SU-DHL-6 (cell line): ENCODE measurements at regions not wholly inside any gene's neighbourhood (a gene's known extent, or its start where the extent isn't known, plus 50 kb on each side); places are given as distances from the start of the nearest gene placed in this dataset.

Experiments used
- H2AFZ ChIP-seq: fragments of 200-600 bp; sonication (generic); 2 replicates; pipeline ENCODE4 v1.6.1; 2014; ENCODE audit warnings: low read depth, mild to moderate bottlenecking, moderate library complexity, mixed read lengths, antibody characterized with exemption, low read length; ENCODE audit not compliant: severe bottlenecking
- H3F3A ChIP-seq: fragments of 200-600 bp; shearing (Covaris generic); 2 replicates; pipeline ENCODE4 v1.6.0; 2016; ENCODE audit warnings: antibody characterized with exemption, mild to moderate bottlenecking; ENCODE audit not compliant: insufficient read depth
- H3K27ac ChIP-seq: fragments of 200-600 bp; sonication (generic); 2 replicates; pipeline ENCODE4 v1.5.1; 2016; ENCODE audit warnings: low read depth, mild to moderate bottlenecking, low read length, moderate library complexity, mixed read lengths
- H3K27me3 ChIP-seq: fragments of 200-600 bp; sonication (generic), shearing (Covaris generic); 2 replicates; pipeline ENCODE4 v1.6.0; 2014; ENCODE audit warnings: mild to moderate bottlenecking, low read length
- H3K36me3 ChIP-seq: fragments of 200-600 bp; sonication (generic); 2 replicates; pipeline ENCODE4 v1.6.1; 2014; ENCODE audit warnings: mild to moderate bottlenecking, low read length, mixed read lengths
- H3K4me2 ChIP-seq: fragments of 300-600, 200-600 bp; shearing (Covaris generic), sonication (generic); 2 replicates; pipeline ENCODE4 v1.6.0; 2014; ENCODE audit warnings: low read length, low read depth, mild to moderate bottlenecking; ENCODE audit not compliant: poor library complexity, severe bottlenecking
- H3K4me3 ChIP-seq: fragments of 200-600 bp; sonication (generic); 2 replicates; pipeline ENCODE4 v1.5.1; 2014; ENCODE audit warnings: antibody characterized with exemption, low read length, mild to moderate bottlenecking, mixed read lengths; ENCODE audit not compliant: insufficient read depth, poor library complexity, severe bottlenecking
- H3K79me2 ChIP-seq: fragments of 200-600 bp; sonication (generic); 2 replicates; pipeline ENCODE4 v1.6.1; 2014; ENCODE audit warnings: mild to moderate bottlenecking, low read length, moderate library complexity; ENCODE audit not compliant: insufficient read depth
- H3K9ac ChIP-seq: fragments of 200-600 bp; sonication (generic); 2 replicates; pipeline ENCODE4 v1.7.0; 2014; ENCODE audit warnings: mild to moderate bottlenecking, low read length
- H3K9me2 ChIP-seq: fragments of 200-600 bp; sonication (generic); replicated peaks from 2 replicates; pipeline ENCODE4 v1.6.1; 2014; ENCODE audit warnings: low read length; ENCODE audit not compliant: insufficient read depth
- H3K9me3 ChIP-seq: fragments of 200-600 bp; sonication (generic); 2 replicates; pipeline ENCODE4 v1.6.1; 2014; ENCODE audit warnings: low read length, mixed read lengths; ENCODE audit not compliant: insufficient read depth
- H4K20me1 ChIP-seq: fragments of 200-600 bp; sonication (generic); 2 replicates; pipeline ENCODE4 v1.6.1; 2014; ENCODE audit warnings: low read depth, mild to moderate bottlenecking, antibody characterized with exemption, low read length, moderate library complexity, mixed read lengths
- EZH2phosphoT487 ChIP-seq: fragments of 200-600 bp; sonication (generic), shearing (Covaris generic); conservative IDR thresholded peaks from 2 replicates; pipeline ENCODE4 v1.6.1; 2018; ENCODE audit warnings: mild to moderate bottlenecking, antibody characterized with exemption, low read length, moderate library complexity, mixed read lengths
- TF ChIP-seq, protein P1 (sequence below): fragments of 200-600 bp; sonication (generic); IDR thresholded peaks from one replicate; pipeline ENCODE4 v1.5.1; 2017; ENCODE audit warnings: antibody characterized with exemption, mild to moderate bottlenecking, low read length, moderate library complexity; ENCODE audit not compliant: insufficient read depth, poor library complexity, severe bottlenecking

DNA sequence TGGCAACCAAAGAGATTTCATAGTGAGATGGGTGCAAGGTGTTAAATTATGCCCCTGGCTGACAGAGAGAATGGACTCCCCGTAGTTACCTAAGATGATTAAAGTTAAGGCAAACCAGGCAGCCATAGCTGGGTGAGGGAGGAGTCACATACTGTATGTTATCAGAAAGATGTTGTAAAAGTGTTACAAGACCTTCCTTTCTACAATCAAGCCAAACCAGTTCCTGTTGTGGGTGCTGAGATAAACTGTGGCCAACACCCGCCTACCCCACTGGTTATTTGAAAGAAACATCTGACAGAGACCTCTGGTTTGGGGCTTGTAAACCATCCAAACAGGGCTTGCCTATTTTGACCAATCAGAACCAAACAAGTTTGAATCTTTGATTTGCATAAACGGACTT, 684.7 kb upstream of the NUDT12 start:
- no peaks in the 10 kb centered on the region for H3K9me2 ChIP-seq
- H2AFZ ChIP-seq: no peak overlapping the region
- no peaks in the 10 kb centered on the region for H4K20me1 ChIP-seq
- no peak for TF ChIP-seq EZH2phosphoT487
- H3K9ac ChIP-seq: no peak overlapping the region
- H3K4me2 ChIP-seq: no peak overlapping the region
- H3K79me2 ChIP-seq: no peaks in the 10 kb centered on the region
- H3K36me3 ChIP-seq: no peaks in the 10 kb centered on the region
- no peaks in the 10 kb centered on the region for H3K27me3 ChIP-seq
- H3K9me3 ChIP-seq: no peaks in the 10 kb centered on the region
- H3K27ac ChIP-seq: no peak overlapping the region
- H3K4me3 ChIP-seq: no peak overlapping the region
- H3F3A ChIP-seq: no peaks in the 10 kb centered on the region

- Histone ChIP-seq H3K36me3 (no peaks in the 10 kb centered on the region), H3K9me2 (no peaks in the 10 kb centered on the region), H4K20me1 (no peaks in the 10 kb centered on the region), H3K4me2 (no peak overlapping the region), H2AFZ (no peak overlapping the region), H3K79me2 (no peaks in the 10 kb centered on the region), H3K27me3 (no peaks in the 10 kb centered on the region), H3K9ac (no peak overlapping the region), H3K9me3 (no peaks in the 10 kb centered on the region), H3F3A (no peaks in the 10 kb centered on the region), H3K4me3 (no peak overlapping the region), H3K27ac (no peak overlapping the region)
- TF ChIP-seq, protein P1, sequence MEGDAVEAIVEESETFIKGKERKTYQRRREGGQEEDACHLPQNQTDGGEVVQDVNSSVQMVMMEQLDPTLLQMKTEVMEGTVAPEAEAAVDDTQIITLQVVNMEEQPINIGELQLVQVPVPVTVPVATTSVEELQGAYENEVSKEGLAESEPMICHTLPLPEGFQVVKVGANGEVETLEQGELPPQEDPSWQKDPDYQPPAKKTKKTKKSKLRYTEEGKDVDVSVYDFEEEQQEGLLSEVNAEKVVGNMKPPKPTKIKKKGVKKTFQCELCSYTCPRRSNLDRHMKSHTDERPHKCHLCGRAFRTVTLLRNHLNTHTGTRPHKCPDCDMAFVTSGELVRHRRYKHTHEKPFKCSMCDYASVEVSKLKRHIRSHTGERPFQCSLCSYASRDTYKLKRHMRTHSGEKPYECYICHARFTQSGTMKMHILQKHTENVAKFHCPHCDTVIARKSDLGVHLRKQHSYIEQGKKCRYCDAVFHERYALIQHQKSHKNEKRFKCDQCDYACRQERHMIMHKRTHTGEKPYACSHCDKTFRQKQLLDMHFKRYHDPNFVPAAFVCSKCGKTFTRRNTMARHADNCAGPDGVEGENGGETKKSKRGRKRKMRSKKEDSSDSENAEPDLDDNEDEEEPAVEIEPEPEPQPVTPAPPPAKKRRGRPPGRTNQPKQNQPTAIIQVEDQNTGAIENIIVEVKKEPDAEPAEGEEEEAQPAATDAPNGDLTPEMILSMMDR: no peak
- TF ChIP-seq EZH2phosphoT487: no peak
These were observed 678.5 kb upstream of the NUDT12 start for GRCh38 chr5:104241046-104241445.

DNA sequence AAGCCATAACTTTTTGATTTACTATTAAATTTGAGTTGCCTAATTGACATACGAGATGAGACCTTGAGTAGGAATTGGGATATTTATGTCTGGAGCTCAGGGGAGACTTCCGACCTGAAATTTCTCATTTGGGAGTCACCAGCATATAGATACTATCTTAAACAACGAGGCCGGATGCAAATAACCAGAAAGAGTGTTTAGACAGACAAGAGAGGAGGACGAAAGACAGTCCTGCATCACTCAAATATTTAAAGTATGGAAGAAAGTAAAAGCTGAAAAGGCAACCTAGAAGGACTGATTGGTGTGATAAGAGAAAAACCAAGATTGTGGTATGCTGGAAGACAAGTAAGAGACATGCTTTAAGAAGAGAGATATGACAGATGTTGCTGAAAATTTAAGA, 675.0 kb upstream of the NUDT12 start:
- TF ChIP-seq EZH2phosphoT487: no peak
- TF ChIP-seq, protein P1: no peak

DNA sequence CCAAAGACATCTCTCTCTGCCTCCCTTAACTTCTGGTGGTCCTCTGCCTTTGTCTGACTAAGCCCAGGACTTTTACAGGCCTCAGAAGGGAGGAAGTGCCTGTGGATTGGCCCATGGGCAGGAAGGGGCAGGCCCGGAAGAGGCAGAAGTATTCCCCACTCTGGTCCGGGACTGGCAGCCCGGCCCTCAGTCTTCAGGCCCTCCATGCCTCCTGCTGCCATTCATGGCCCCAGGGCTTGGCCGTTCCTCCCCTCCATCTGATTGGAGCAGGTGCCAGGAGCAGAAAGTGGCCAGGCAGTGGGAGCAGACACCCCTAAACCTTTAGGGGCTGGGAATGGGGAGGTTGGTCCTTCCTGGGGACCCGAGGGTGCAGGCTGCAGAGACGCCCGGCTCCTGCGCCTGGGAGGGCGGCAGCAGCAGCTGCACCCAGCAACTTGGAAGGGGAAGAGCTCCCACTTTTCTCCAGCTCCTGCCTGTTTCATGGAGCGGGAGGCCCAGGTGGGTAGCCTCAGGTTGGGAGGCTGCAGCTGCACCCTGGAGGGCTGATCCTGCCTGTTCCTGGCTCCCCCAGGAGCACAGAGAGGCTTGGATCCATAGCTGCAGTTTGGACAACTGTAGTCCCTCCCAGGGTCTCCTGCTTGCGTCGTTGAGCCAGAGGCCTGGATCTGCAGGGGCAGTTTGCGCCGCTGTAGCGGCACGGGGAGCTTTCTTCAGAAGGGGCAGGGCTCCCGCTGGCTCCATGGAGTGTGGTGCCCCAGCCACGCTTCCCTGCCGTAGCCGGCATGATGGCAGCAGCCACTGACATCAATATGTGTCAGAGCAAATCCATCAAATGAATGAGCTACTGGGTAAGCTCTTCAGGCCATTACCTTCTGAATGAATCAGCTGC, 661.5 kb upstream of the NUDT12 start:
- Histone ChIP-seq H3F3A (no peaks in the 10 kb centered on the region), H3K9ac (no peak overlapping the region), H3K4me2 (no peak overlapping the region), H3K9me3 (no peaks in the 10 kb centered on the region), H3K27ac (no peak overlapping the region), H3K4me3 (no peak overlapping the region), H3K79me2 (no peaks in the 10 kb centered on the region), H2AFZ (no peak overlapping the region), H4K20me1 (no peaks in the 10 kb centered on the region), H3K9me2 (no peaks in the 10 kb centered on the region), H3K27me3 (no peaks in the 10 kb centered on the region), H3K36me3 (no peaks in the 10 kb centered on the region)
- no peak for TF ChIP-seq EZH2phosphoT487
- TF ChIP-seq, protein P1: no peak

More for the DNA sequence above, 675.0 kb upstream of the NUDT12 start:
- Histone ChIP-seq H3K79me2 (no peaks in the 10 kb centered on the region), H3K27me3 (no peaks in the 10 kb centered on the region), H2AFZ (no peak overlapping the region), H3K9ac (no peak overlapping the region), H3K9me3 (no peaks in the 10 kb centered on the region), H3K4me2 (no peak overlapping the region), H3F3A (no peaks in the 10 kb centered on the region), H4K20me1 (no peaks in the 10 kb centered on the region), H3K9me2 (no peaks in the 10 kb centered on the region), H3K4me3 (no peak overlapping the region), H3K36me3 (no peaks in the 10 kb centered on the region), H3K27ac (no peak overlapping the region)
